GM21515 (cell line): ENCODE measurements at regions not wholly inside any gene's neighbourhood (a gene's known extent, or its start where the extent isn't known, plus 50 kb on each side); places are given as distances from the start of the nearest gene placed in this dataset.

Source experiments
- ATAC-seq: cut with Tn5 transposase; IDR thresholded peaks from one replicate; pipeline ENCODE4 v1.9.1; 2021; ENCODE audit not compliant: unreplicated experiment

DNA sequence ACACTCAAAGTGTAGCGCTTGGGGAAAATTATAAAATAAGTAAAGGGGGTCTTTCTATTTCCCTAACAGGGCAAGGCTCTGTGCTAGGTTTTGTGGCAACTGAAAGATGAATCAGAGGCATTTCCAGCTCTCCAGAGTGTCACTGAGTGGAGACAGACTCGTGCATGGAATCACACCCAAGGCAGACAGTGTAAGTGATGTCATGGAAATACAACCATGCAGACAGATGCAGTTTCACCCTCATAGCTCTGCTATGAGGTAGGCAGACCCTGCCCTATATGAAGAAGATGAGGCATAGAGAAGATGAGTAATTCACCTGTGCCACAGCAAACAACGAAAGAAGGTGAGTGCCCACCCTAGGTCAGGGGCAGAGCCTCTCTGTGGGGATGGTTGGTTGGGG, 57.2 kb upstream of the PITRM1 start:
- ATAC-seq: no peak

DNA sequence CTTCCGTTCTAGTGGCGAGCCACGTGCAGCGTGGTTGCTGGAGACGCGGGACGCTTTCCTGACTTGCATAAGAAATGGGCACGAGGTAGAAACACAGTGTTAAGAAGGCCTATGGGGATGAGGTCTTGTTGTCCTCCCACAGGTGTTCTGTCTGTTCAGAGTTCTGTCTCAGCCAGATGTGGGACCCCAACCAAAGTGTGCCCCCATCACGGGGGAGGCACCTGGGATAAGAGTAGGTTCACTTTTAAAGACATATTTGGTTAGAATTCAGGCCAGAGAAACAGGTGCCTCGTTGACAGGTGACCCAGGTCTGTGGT, 56.0 kb upstream of the PITRM1 start:
- no peak for ATAC-seq

DNA sequence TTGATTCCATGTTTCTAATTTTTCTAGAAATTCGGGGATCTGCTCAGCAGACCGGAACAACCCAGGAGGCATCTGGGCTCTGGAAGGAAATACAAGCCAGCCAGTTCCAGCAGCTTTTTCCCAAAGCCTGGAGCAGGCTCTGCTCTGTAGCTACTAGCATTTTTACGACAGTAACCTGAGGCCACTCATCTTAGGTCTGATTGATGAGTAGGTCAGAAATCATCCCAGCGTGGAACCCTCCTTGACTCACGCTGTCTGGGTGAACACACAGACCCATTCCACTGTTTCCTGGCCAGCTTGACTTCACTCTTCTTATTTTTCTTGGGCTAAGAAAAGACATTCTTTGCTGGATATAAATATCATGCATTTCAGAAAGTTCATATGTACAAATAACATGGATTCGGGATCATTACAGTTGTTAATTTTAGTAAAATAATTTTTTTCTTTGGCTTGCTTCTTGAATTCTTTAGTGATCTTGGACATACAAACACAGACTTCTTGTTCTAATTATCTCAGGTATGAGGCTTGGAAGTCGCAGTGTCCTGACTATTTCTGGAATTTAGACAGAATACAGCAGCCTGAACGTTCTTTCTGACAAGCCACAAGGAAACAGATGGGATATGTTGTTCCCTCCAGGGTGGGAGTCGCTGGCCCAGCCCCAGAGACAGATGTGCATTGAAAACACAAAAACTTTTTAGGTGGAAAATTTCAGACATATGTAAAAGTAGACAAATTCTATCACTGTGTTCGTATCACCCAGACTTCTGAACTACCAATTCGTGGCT, 54.6 kb upstream of the PITRM1 start:
- ATAC-seq: no peak

DNA sequence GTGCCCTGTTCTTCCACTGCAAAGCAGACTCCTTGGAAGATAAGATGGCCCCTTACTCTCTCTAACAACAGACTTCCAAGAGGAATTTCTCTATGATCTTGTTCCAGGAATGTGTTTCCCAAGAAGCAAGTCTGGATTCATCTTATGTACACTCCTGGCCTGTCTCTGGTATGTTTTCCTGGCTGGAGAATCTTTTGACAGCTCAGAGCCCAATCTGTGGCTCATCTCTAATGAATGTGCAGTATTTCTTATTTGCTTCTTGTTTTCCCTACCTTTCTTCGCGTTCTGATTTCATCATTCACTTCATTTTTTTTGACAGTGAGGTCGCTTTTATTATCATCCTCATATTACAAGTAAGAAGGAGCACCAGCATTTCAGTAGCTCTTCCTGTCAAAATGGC, 53.0 kb upstream of the PITRM1 start:
- ATAC-seq: no peak

DNA sequence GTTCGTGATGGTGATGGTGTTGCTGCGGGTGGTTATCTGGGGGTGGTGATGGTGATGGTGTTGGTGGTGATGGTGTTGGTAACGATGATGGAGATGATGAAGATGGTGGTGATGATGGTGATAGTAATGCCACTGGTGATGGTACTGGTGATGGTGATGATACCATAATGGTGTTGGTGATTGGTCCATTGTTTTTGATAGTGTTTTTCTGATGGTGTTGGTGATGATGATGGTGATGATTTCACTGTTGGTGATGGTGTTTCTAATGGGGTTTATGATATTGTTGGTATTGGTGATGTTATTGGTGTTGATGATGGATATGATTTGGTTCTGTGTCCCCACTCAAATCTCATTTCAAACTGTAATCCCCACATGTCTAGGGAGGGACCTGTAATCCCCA, 51.7 kb upstream of the PITRM1 start:
- ATAC-seq: no peak

DNA sequence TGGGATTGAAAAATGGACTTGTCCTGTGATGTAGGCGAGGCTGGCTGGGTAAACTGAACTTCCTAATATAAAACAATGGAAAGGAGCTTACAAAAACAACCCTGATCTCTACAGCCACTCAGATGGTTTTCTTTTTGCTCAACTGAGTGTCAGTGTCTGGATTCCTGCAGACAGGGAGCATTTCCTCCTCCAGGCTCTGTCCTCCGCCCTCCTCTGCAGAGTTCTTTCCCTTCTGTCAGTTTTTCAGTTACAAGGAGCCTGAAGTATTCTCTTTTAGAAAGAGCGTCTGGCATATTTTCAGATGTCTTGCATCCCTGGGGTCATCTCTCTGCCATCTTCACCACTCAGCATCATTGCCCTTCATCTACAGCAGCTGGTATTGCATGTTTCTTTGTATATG, 50.0 kb upstream of the PITRM1 start:
- ATAC-seq: no peak
